CD14-positive monocyte (primary cell): ENCODE measurements at regions not wholly inside any gene's neighbourhood (a gene's known extent, or its start where the extent isn't known, plus 50 kb on each side); places are given as distances from the start of the nearest gene placed in this dataset.

Experiments
- DNase-seq, 3 donors: peaks; one replicate each; pipeline ENCODE4 v3.0.0-alpha.2; 2011 to 2022
- H2AFZ ChIP-seq: 2 replicates; pipeline ENCODE4 v1.6.0; 2012; ENCODE audit warnings: mild to moderate bottlenecking, low read depth, low read length, inconsistent platforms; ENCODE audit not compliant: insufficient read depth, poor library complexity, severe bottlenecking
- H3K27ac ChIP-seq, 2 donors: 1 replicate in 1 of 2; 2 replicates in 1 of 2; pipeline ENCODE4 v1.5.1; 2012 to 2013; ENCODE audit warnings: low read length in 2 of 2, control low read depth in 1 of 2, inconsistent platforms in 1 of 2, low read depth in 1 of 2, mild to moderate bottlenecking in 1 of 2
- H3K27me3 ChIP-seq, 2 donors: one replicate each; pipeline versions ENCODE4 v1.6.0 to v1.6.1; 2011 to 2013; ENCODE audit warnings: low read length in 2 of 2; ENCODE audit not compliant: control insufficient read depth in 2 of 2, insufficient read depth in 2 of 2
- H3K36me3 ChIP-seq, 2 donors: replicated peaks in 1 of 2; 1 replicate in 1 of 2; 2 replicates in 1 of 2; pipeline versions ENCODE4 v1.5.1 to v1.6.1; 2012 to 2013; ENCODE audit warnings: low read length in 2 of 2, control low read depth in 1 of 2, inconsistent platforms in 1 of 2, mild to moderate bottlenecking in 1 of 2; ENCODE audit not compliant: insufficient read depth in 2 of 2, control insufficient read depth in 1 of 2
- H3K4me1 ChIP-seq, 2 donors: 1 replicate in 1 of 2; 2 replicates in 1 of 2; pipeline versions ENCODE4 v1.5.1 to v1.6.1; 2012 to 2013; ENCODE audit warnings: low read length in 2 of 2, control low read depth in 1 of 2, inconsistent platforms in 1 of 2, mild to moderate bottlenecking in 1 of 2, moderate library complexity in 1 of 2; ENCODE audit not compliant: insufficient read depth in 2 of 2, control insufficient read depth in 1 of 2
- H3K4me2 ChIP-seq: replicated peaks from 2 replicates; pipeline ENCODE3; 2012; ENCODE audit warnings: low read length, moderate library complexity, mild to moderate bottlenecking; ENCODE audit not compliant: poor library complexity, severe bottlenecking; ENCODE audit errors: extremely low read depth
- H3K4me3 ChIP-seq, 3 experiments: fragments of 200-600 bp in 1 of 3; sonication (generic) in 1 of 3; replicated peaks in 1 of 3; 1 replicate in 2 of 3; 2 replicates in 1 of 3; pipeline ENCODE4 v1.5.1; 2011 to 2013; ENCODE audit warnings: low read length in 3 of 3, mild to moderate bottlenecking in 3 of 3, control low read depth in 2 of 3, low read depth in 2 of 3, inconsistent platforms in 1 of 3, moderate library complexity in 1 of 3
- H3K79me2 ChIP-seq: 2 replicates; pipeline ENCODE4 v1.6.0; 2012; ENCODE audit warnings: mild to moderate bottlenecking, control low read depth, inconsistent platforms, low read length, moderate library complexity; ENCODE audit not compliant: insufficient read depth
- H3K9ac ChIP-seq: 2 replicates; pipeline ENCODE4 v1.6.0; 2017; ENCODE audit warnings: low read length, mild to moderate bottlenecking; ENCODE audit not compliant: insufficient read depth, poor library complexity, severe bottlenecking
- H3K9me3 ChIP-seq, 2 donors: replicated peaks in 1 of 2; 1 replicate in 1 of 2; 2 replicates in 1 of 2; pipeline versions ENCODE4 v1.5.1 to v1.6.1; 2012 to 2013; ENCODE audit warnings: low read length in 2 of 2, control low read depth in 1 of 2; ENCODE audit not compliant: control insufficient read depth in 1 of 2, insufficient read depth in 1 of 2
- H4K20me1 ChIP-seq: 2 replicates; pipeline ENCODE4 v1.6.0; 2012; ENCODE audit warnings: mild to moderate bottlenecking, low read length, control low read depth, moderate library complexity; ENCODE audit not compliant: insufficient read depth
- H3K27ac Mint-ChIP-seq, 7 donors: one replicate each; pipeline ENCODE4 v1.8.0; 2020; ENCODE audit warnings: mild to moderate bottlenecking in 7 of 7, mixed read lengths in 7 of 7, moderate library complexity in 6 of 7, inconsistent platforms in 2 of 7
- H3K27me3 Mint-ChIP-seq, 3 donors: one replicate each; pipeline ENCODE4 v1.8.0; 2021 to 2022; ENCODE audit warnings: low read depth in 3 of 3, mild to moderate bottlenecking in 3 of 3, mixed read lengths in 3 of 3, moderate library complexity in 3 of 3, inconsistent platforms in 1 of 3
- H3K36me3 Mint-ChIP-seq, 2 donors: one replicate each; pipeline ENCODE4 v1.8.0; 2020; ENCODE audit warnings: mixed read lengths in 2 of 2, inconsistent platforms in 1 of 2, mild to moderate bottlenecking in 1 of 2
- H3K4me1 Mint-ChIP-seq: one replicate; pipeline ENCODE4 v1.8.0; 2020; ENCODE audit warnings: mild to moderate bottlenecking, mixed read lengths
- H3K4me3 Mint-ChIP-seq, 2 donors: one replicate each; pipeline ENCODE4 v1.8.0; 2020; ENCODE audit warnings: mild to moderate bottlenecking in 2 of 2, mixed read lengths in 2 of 2, moderate library complexity in 1 of 2
- H3K9me3 Mint-ChIP-seq, 7 donors: one replicate each; pipeline ENCODE4 v1.8.0; 2020 to 2022; ENCODE audit warnings: mixed read lengths in 7 of 7, mild to moderate bottlenecking in 6 of 7, moderate library complexity in 6 of 7, inconsistent platforms in 2 of 7
- CTCF ChIP-seq: fragments of 200-600 bp; IDR thresholded peaks from one replicate; pipeline ENCODE4 v1.8.0; 2022; ENCODE audit warnings: antibody characterized with exemption, mild to moderate bottlenecking
- WGBS: methylation state at CpG from one replicate; pipeline ENCODE4 v1.1.5; 2013; ENCODE audit warnings: missing lambda C conversion rate; ENCODE audit not compliant: insufficient coverage; 5-methylcytosine and 5-hydroxymethylcytosine counted together
- intact Hi-C, 2 donors: fragments of 100-400 bp; cut with micrococcal nuclease; formaldehyde crosslinking; loops; one replicate each; pipeline versions ENCODE4 v1.15.0 to v1.15.1; 2023

- intact Hi-C loops = no loop called here
- Histone ChIP-seq H4K20me1 (no peaks in the 10 kb centered on the region), H3K4me3 (no peak overlapping the region), H3K9ac (no peak overlapping the region), H3K79me2 (no peaks in the 10 kb centered on the region), H3K36me3 (no peaks in the 10 kb centered on the region), H2AFZ (no peak overlapping the region), H3K27me3 (no peaks in the 10 kb centered on the region), H3K9me3 (peaks cover 0 to 12% of the 10 kb centered on the region in 2 donors), H3K27ac (no peak overlapping the region), H3K4me2 (no peak overlapping the region), H3K4me1 (no peaks in the 10 kb centered on the region)
- no peak overlapping the region for H3K4me3 Mint-ChIP-seq
- no peaks in the 10 kb centered on the region for H3K36me3 Mint-ChIP-seq
- H3K9me3 Mint-ChIP-seq = peaks cover 0 to 9% (median 2%) of the 10 kb centered on the region in 7 donors
- 97% methylated on average over 19 of the region's 30 CpGs for WGBS
- no peak overlapping the region for H3K27ac Mint-ChIP-seq
- peaks cover 0 to 4% (median 0%) of the 10 kb centered on the region in 3 donors for H3K27me3 Mint-ChIP-seq
- TF ChIP-seq CTCF = no peak
- H3K4me1 Mint-ChIP-seq = no peaks in the 10 kb centered on the region
- no peak for DNase-seq
Observed at GRCh38 chr13:56909896-56910600, 230.7 kb upstream of the PRR20A start.

GRCh38 chr13:56917966-56918365 is 222.8 kb upstream of the PRR20A start:
- Histone ChIP-seq H3K27me3 (no peaks in the 10 kb centered on the region), H3K9me3 (peaks cover 0 to 2% of the 10 kb centered on the region in 2 donors), H3K9ac (no peak overlapping the region), H3K27ac (no peak overlapping the region), H4K20me1 (no peaks in the 10 kb centered on the region), H3K4me1 (no peaks in the 10 kb centered on the region), H3K4me3 (no peak overlapping the region), H3K4me2 (no peak overlapping the region), H3K79me2 (no peaks in the 10 kb centered on the region), H2AFZ (no peak overlapping the region), H3K36me3 (no peaks in the 10 kb centered on the region)
- no peaks in the 10 kb centered on the region for H3K36me3 Mint-ChIP-seq
- DNase-seq = no peak
- intact Hi-C loops = no loop called here
- no peaks in the 10 kb centered on the region for H3K4me1 Mint-ChIP-seq
- H3K27ac Mint-ChIP-seq = no peak overlapping the region
- peaks cover 0 to 6% (median 1%) of the 10 kb centered on the region in 7 donors for H3K9me3 Mint-ChIP-seq
- no peaks in the 10 kb centered on the region for H3K27me3 Mint-ChIP-seq
- WGBS = no CpG with 5 or more reads among the region's 3 CpGs
- H3K4me3 Mint-ChIP-seq = no peak overlapping the region
- TF ChIP-seq CTCF = no peak
